Pancreas (tissue), 10 donors: ENCODE measurements at regions not wholly inside any gene's neighbourhood (a gene's known extent, or its start where the extent isn't known, plus 50 kb on each side); places are given as distances from the start of the nearest gene placed in this dataset.

ENCODE experiments used
- ATAC-seq, 4 donors: fragments of 200-7000 bp; cut with Tn5 transposase; one replicate each; pipeline versions ENCODE4 v1.8.0 to v1.9.1; 2020; ENCODE audit warnings: mild to moderate bottlenecking in 4 of 4, moderate library complexity in 4 of 4
- DNase-seq, 6 donors: peaks; one replicate each; pipeline ENCODE4 v3.0.0-alpha.2; 2020
- FAIRE-seq: peaks from 2 replicates; lab custom pipeline; 2012; peaks lifted over from hg19 to GRCh38; lab: Jason Lieb, UNC
- H3K27ac ChIP-seq, 4 donors: fragments of 200-600 bp; sonication (generic); 1 replicate in 3 of 4; 2 replicates in 1 of 4; pipeline versions ENCODE4 v1.5.0 to v1.8.0; 2020
- H3K27me3 ChIP-seq, 4 donors: fragments of 200-600 bp; one replicate each; pipeline ENCODE4 v1.8.0; 2021
- H3K36me3 ChIP-seq, 3 donors: fragments of 200-600 bp; sonication (generic) in 1 of 3; one replicate each; pipeline versions ENCODE4 v1.5.0 to v1.8.0; 2020 to 2021
- H3K4me1 ChIP-seq, 3 donors: fragments of 200-600 bp; one replicate each; pipeline ENCODE4 v1.8.0; 2021
- H3K4me3 ChIP-seq, 4 donors: fragments of 200-600 bp; sonication (generic) in 2 of 4; one replicate each; pipeline versions ENCODE4 v1.5.0 to v1.8.0; 2020 to 2021
- H3K9me3 ChIP-seq, 4 donors: fragments of 200-600 bp; one replicate each; pipeline ENCODE4 v1.8.0; 2021
- CTCF ChIP-seq, 4 donors: fragments of 200-600 bp; sonication (generic) in 3 of 4; IDR thresholded peaks; one replicate each; pipeline versions ENCODE4 v1.5.0 to v1.8.0; 2021; ENCODE audit warnings: antibody characterized with exemption in 4 of 4
- WGBS, 2 donors: extraction: QIAGEN DNeasy Blood & Tissue Kit; methylation state at CpG; one replicate each; pipeline ENCODE4 v1.1.7; 2013; 5-methylcytosine and 5-hydroxymethylcytosine counted together
- intact Hi-C, 3 donors: fragments of 100-400 bp; cut with DNase I; formaldehyde crosslinking; loops; one replicate each; pipeline versions ENCODE4 v1.11.1 to v1.14.2; 2022
- donor health status: healthy with polysubstance abuse.
- donor health status: DM: no; HTN: no; CAD: no; lungs with moderate emphysema.
- donor health status: DM: no; HTN: no; CAD: no.
- donor health status: control.
- donor health status: control.
- donor health status: Bipolar disorder and iron deficiency.
- donor health status: DM: yes; HTN: yes; CAD: no.
- donor health status: DM: no; HTN: no; CAD: no.
- donor health status: DM: no; HTN: no; CAD: no.
- donor health status: DM: yes; HTN: yes; CAD: no.

- Histone ChIP-seq H3K9me3 (no peaks in the 10 kb centered on the region), H3K4me3 (no peak overlapping the region), H3K36me3 (no peaks in the 10 kb centered on the region), H3K27me3 (no peaks in the 10 kb centered on the region), H3K4me1 (no peaks in the 10 kb centered on the region), H3K27ac (no peak overlapping the region)
- no peak for ATAC-seq
- no peak for FAIRE-seq
- intact Hi-C loops: no loop called here
- WGBS, 2 donors: 62 to 66% methylated on average over 5 of the region's 5 CpGs
- TF ChIP-seq CTCF (IDR thresholded peaks at IDR 0.05): no peak
- no peak for DNase-seq
These were observed 989.7 kb downstream of the EFNB2 start for GRCh38 chr13:105545811-105546210.

- Histone ChIP-seq H3K36me3 (no peaks in the 10 kb centered on the region), H3K27me3 (no peaks in the 10 kb centered on the region), H3K9me3 (no peaks in the 10 kb centered on the region), H3K4me1 (no peaks in the 10 kb centered on the region), H3K4me3 (no peak overlapping the region), H3K27ac (no peak overlapping the region)
- TF ChIP-seq CTCF (IDR thresholded peaks at IDR 0.05): no peak
- ATAC-seq: no peak
- DNase-seq: no peak
- intact Hi-C loops: no loop called here
- WGBS, 2 donors: 57 to 77% methylated on average over 2 of the region's 2 CpGs
- FAIRE-seq: no peak
These were observed 991.7 kb downstream of the EFNB2 start for GRCh38 chr13:105543742-105544141.

GRCh38 chr13:105541565-105541964 lies 993.9 kb downstream of the EFNB2 start:
- no peak for FAIRE-seq

GRCh38 chr13:105538346-105538745 lies 997.1 kb downstream of the EFNB2 start:
- no peak for FAIRE-seq
- DNase-seq: no peak

More at GRCh38 chr13:105541565-105541964, 993.9 kb downstream of the EFNB2 start:
- DNase-seq (no peak), ATAC-seq (no peak)
- no peak overlapping the region for H3K27ac ChIP-seq
- H3K27me3 ChIP-seq: no peaks in the 10 kb centered on the region
- intact Hi-C loops: no loop called here
- no peaks in the 10 kb centered on the region for H3K4me1 ChIP-seq
- H3K36me3 ChIP-seq: no peaks in the 10 kb centered on the region
- H3K4me3 ChIP-seq: no peak overlapping the region
- 54% methylated on average over 2 of the region's 2 CpGs for WGBS, 2 donors
- no peaks in the 10 kb centered on the region for H3K9me3 ChIP-seq
- TF ChIP-seq CTCF (IDR thresholded peaks at IDR 0.05): no peak

More at GRCh38 chr13:105538346-105538745, 997.1 kb downstream of the EFNB2 start:
- Histone ChIP-seq H3K4me3 (no peak overlapping the region), H3K36me3 (no peaks in the 10 kb centered on the region), H3K4me1 (no peaks in the 10 kb centered on the region), H3K27ac (no peak overlapping the region), H3K27me3 (peaks cover 0 to 5% (median 0%) of the 10 kb centered on the region in 4 donors), H3K9me3 (no peaks in the 10 kb centered on the region)
- ATAC-seq: no peak
- no peak for TF ChIP-seq CTCF (IDR thresholded peaks at IDR 0.05)
- 48 to 72% methylated on average over 4 of the region's 4 CpGs for WGBS, 2 donors
- intact Hi-C loops: no loop called here
